ENCODE measurements at regions not wholly inside any gene's neighbourhood (a gene's known extent, or its start where the extent isn't known, plus 50 kb on each side); places are given as distances from the start of the nearest gene placed in this dataset.

DNA sequence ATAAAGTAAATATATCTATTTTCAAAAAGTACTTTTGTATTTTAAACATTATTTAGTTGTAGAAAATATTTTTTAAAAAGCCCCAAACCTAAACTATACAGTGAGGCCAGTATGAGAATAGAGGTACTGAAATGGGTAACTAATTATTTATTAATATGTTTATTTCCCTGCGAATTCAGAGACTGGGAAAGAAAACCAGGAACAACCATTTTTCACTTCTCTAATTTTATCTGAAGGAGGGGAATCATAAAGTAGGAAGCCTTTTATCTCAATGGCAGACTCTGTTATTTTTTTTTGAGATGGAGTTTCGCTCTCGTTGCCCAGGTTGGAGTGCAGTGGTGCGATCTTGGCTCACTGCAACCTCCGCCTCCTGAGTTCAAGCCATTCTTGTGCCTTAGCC is 63.6 kb upstream of the TRAK1 start:
- TF ChIP-seq, protein P1, sequence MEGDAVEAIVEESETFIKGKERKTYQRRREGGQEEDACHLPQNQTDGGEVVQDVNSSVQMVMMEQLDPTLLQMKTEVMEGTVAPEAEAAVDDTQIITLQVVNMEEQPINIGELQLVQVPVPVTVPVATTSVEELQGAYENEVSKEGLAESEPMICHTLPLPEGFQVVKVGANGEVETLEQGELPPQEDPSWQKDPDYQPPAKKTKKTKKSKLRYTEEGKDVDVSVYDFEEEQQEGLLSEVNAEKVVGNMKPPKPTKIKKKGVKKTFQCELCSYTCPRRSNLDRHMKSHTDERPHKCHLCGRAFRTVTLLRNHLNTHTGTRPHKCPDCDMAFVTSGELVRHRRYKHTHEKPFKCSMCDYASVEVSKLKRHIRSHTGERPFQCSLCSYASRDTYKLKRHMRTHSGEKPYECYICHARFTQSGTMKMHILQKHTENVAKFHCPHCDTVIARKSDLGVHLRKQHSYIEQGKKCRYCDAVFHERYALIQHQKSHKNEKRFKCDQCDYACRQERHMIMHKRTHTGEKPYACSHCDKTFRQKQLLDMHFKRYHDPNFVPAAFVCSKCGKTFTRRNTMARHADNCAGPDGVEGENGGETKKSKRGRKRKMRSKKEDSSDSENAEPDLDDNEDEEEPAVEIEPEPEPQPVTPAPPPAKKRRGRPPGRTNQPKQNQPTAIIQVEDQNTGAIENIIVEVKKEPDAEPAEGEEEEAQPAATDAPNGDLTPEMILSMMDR (tag by site-specific recombination; IDR thresholded peaks at IDR 0.05): no peak
- no peak for TF ChIP-seq TCF7L2 (IDR thresholded peaks at IDR 0.05; ENCODE audit: borderline replicate concordance, low read depth, low read length)
- TF ChIP-seq, protein P2, sequence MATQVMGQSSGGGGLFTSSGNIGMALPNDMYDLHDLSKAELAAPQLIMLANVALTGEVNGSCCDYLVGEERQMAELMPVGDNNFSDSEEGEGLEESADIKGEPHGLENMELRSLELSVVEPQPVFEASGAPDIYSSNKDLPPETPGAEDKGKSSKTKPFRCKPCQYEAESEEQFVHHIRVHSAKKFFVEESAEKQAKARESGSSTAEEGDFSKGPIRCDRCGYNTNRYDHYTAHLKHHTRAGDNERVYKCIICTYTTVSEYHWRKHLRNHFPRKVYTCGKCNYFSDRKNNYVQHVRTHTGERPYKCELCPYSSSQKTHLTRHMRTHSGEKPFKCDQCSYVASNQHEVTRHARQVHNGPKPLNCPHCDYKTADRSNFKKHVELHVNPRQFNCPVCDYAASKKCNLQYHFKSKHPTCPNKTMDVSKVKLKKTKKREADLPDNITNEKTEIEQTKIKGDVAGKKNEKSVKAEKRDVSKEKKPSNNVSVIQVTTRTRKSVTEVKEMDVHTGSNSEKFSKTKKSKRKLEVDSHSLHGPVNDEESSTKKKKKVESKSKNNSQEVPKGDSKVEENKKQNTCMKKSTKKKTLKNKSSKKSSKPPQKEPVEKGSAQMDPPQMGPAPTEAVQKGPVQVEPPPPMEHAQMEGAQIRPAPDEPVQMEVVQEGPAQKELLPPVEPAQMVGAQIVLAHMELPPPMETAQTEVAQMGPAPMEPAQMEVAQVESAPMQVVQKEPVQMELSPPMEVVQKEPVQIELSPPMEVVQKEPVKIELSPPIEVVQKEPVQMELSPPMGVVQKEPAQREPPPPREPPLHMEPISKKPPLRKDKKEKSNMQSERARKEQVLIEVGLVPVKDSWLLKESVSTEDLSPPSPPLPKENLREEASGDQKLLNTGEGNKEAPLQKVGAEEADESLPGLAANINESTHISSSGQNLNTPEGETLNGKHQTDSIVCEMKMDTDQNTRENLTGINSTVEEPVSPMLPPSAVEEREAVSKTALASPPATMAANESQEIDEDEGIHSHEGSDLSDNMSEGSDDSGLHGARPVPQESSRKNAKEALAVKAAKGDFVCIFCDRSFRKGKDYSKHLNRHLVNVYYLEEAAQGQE (tag by site-specific recombination; IDR thresholded peaks at IDR 0.05): no peak

Measured in HEK293 (cell line).